RWPE1 (cell line): ENCODE measurements at regions not wholly inside any gene's neighbourhood (a gene's known extent, or its start where the extent isn't known, plus 50 kb on each side); places are given as distances from the start of the nearest gene placed in this dataset.

ENCODE experiments used
- CTCF ChIA-PET: fragments of 350-600 bp; sonication (Branson Sonifier 250); formaldehyde crosslinking; extraction: SDS; loops from one replicate; lab custom pipeline; 2021; lab: Yijun Ruan, JAX
- POLR2A ChIA-PET: fragments of 400-600 bp; formaldehyde crosslinking; extraction: SDS; loops from one replicate; lab custom pipeline; 2020; ENCODE audit warnings: antibody characterized with exemption; ENCODE audit not compliant: low non-redundant PET; lab: Yijun Ruan, JAX
- DNase-seq: peaks from one replicate; pipeline ENCODE4 v3.0.0; 2012; ENCODE audit warnings: low spot score
- H3K27ac ChIP-seq: fragments of 450-650 bp; 2 replicates; pipeline ENCODE4 v1.5.1; 2017
- TF ChIP-seq, protein P1 (sequence below): fragments of 450-650 bp; conservative IDR thresholded peaks from 2 replicates; pipeline ENCODE4 v1.5.1; 2017; ENCODE audit warnings: low read depth, mild to moderate bottlenecking

DNA sequence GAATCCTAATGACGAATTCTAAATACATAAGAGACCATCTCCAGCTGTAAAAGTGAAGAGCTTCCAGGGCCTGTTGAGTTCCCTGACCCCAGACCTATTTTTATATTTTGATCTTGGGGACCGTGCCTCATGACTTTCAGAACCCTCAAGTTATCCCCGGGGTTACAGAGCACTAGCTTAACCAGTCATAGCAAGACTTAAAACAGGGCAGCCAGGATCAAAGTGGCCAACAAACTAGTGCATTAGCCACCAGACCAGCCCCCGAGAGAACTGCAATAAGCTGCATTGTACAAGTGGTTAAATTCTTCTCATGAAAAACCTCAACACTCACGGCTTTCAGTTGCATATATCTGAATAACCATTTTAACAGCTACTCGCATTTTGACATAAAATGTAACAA lies 183.0 kb downstream of the BARHL2 start:
- ChIA-PET POLR2A (no interaction called here), CTCF (interaction anchor here (0.7 kb wide), 3 partner anchors 18 to 589 kb away, joined by 3 to 4 read pairs (median 3); no protein-coding TSS in a partner anchor)
- DNase-seq, result no peak
- TF ChIP-seq, protein P1, sequence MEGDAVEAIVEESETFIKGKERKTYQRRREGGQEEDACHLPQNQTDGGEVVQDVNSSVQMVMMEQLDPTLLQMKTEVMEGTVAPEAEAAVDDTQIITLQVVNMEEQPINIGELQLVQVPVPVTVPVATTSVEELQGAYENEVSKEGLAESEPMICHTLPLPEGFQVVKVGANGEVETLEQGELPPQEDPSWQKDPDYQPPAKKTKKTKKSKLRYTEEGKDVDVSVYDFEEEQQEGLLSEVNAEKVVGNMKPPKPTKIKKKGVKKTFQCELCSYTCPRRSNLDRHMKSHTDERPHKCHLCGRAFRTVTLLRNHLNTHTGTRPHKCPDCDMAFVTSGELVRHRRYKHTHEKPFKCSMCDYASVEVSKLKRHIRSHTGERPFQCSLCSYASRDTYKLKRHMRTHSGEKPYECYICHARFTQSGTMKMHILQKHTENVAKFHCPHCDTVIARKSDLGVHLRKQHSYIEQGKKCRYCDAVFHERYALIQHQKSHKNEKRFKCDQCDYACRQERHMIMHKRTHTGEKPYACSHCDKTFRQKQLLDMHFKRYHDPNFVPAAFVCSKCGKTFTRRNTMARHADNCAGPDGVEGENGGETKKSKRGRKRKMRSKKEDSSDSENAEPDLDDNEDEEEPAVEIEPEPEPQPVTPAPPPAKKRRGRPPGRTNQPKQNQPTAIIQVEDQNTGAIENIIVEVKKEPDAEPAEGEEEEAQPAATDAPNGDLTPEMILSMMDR, result no peak
- no peak overlapping the region for H3K27ac ChIP-seq

DNA sequence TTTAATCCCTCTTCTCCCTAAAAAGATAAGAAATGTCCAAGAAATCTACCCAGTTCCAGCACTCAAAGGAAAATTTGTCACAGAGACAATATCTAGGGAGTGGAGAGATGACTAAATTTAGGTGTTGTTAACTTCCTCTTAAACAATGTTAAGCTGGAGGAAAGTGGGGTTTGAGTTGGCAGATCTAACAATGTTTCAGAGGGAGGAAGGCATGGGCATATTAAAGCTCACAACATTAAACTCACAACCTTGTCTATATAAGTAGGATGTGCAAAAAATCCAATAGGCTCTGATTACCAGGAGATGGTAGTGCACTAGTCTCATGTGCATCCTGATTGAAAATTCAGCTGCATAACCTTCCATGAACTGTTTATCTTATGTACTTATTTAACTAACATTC lies 190.1 kb downstream of the BARHL2 start:
- no peak overlapping the region for H3K27ac ChIP-seq
- TF ChIP-seq, protein P1, result no peak
- DNase-seq, result no peak
- ChIA-PET CTCF (interaction anchor here (0.5 kb wide), 1 partner anchor 458 kb away, joined by 3 read pairs; no protein-coding TSS in a partner anchor), POLR2A (no interaction called here)

DNA sequence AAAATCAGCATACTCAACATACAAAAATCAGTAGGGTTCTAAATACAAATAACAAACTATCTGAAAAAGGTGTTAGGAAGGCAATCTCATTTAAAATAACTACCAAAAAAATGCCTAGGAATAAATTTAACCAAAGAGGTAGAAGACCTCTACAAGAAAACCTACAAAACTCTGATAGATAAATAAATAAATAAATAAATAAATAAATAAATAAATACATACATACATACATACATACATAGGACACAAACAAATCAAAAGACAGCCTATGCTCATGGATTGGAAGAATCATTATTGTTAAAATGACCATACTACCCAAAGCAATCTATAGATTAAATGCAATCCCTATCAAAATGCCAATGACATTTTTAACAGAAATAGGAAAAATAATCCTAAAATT lies 194.7 kb downstream of the BARHL2 start:
- ChIA-PET CTCF (no interaction called here), POLR2A (no interaction called here)
- H3K27ac ChIP-seq, result no peak overlapping the region
- TF ChIP-seq, protein P1, result no peak
- DNase-seq, result no peak

DNA sequence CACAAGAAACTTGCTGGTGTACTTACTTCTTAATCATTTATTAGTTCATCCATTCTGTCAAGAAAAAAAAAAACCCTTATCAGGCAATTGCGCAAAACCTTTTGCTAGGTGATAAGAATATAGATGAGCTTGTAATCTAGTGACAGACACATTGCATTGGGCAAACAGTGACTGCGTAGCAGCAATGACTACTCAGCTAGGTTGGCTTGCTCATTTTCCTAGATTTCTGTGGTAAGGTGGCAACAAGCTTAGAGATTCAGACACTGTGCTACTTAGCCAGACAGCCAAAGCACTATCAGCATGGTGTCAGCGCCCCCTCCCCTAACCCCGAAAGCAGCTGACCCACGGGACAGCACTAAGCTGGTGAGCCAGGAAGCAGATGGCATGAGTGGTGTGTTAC lies 203.1 kb downstream of the BARHL2 start:
- CTCF ChIA-PET, result no interaction called here
- no peak overlapping the region for H3K27ac ChIP-seq

DNA sequence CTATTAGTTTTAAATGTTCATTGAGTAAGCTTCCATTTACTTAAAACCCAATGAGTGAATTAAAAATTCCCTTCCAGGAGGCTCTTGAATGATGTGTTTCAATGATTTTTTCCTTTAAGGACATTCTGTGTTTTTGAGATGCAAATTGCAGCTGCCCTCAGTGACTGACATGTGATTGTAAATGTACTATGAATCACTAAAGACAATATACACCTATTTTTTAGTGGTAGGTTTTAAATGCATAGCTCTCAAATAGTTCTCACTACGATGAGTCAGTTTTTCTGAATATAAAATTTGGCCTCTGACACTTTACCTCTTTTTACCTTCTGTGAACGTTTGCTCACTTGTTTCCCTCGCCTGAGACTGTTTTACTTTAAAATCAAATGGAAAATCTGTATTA lies 204.7 kb downstream of the BARHL2 start:
- POLR2A ChIA-PET, result no interaction called here
- CTCF ChIA-PET, result no interaction called here

More for the DNA sequence above, 203.1 kb downstream of the BARHL2 start:
- TF ChIP-seq, protein P1, result no peak
- POLR2A ChIA-PET, result no interaction called here
- no peak for DNase-seq

DNA sequence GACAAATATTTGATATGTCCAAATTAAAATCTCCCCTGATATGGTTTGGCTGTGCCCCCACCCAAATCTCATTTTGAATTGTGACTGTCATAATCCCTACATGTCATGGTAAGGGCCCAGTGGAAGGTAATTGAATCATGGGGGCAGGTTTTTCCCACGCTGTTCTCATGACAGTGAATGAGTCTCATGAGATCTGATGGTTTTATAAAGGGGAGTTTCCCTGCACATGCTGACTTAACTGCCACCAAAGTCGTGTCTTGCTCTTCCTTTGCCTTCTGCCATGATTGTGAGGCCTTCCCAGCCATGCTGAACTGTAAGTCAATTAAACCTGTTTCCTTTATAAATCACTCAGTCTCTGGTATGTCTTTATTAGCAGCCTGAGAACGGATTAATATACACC lies 207.0 kb downstream of the BARHL2 start:
- POLR2A ChIA-PET, result no interaction called here

More for the DNA sequence above, 204.7 kb downstream of the BARHL2 start:
- H3K27ac ChIP-seq, result no peak overlapping the region
- TF ChIP-seq, protein P1, result no peak
- DNase-seq, result peak; percentile 18

More for the DNA sequence above, 207.0 kb downstream of the BARHL2 start:
- TF ChIP-seq, protein P1, result no peak
- H3K27ac ChIP-seq, result no peak overlapping the region
- CTCF ChIA-PET, result interaction anchor here (0.6 kb wide), 1 partner anchor 194 kb away, joined by 3 read pairs; no protein-coding TSS in a partner anchor
- DNase-seq, result no peak
